HG03457 (cell line): ENCODE measurements at regions not wholly inside any gene's neighbourhood (a gene's known extent, or its start where the extent isn't known, plus 50 kb on each side); places are given as distances from the start of the nearest gene placed in this dataset.

Source experiments
- ATAC-seq: cut with Tn5 transposase; IDR thresholded peaks from one replicate; pipeline ENCODE4 v1.9.1; 2021; ENCODE audit warnings: moderate number of reproducible peaks; ENCODE audit not compliant: unreplicated experiment

- ATAC-seq, result no peak
These were observed 55.6 kb downstream of the ZNF281 start for GRCh38 chr1:200354243-200354642.

GRCh38 chr1:200353232-200353631 lies 56.6 kb downstream of the ZNF281 start:
- ATAC-seq, result no peak

- no peak for ATAC-seq
These were observed 57.8 kb downstream of the ZNF281 start for GRCh38 chr1:200351826-200352549.

GRCh38 chr1:200351425-200351824 lies 58.4 kb downstream of the ZNF281 start:
- no peak for ATAC-seq

- no peak for ATAC-seq
These were observed 63.1 kb downstream of the ZNF281 start for GRCh38 chr1:200346700-200347099.

- ATAC-seq, result no peak
These were observed 64.3 kb downstream of the ZNF281 start for GRCh38 chr1:200345520-200345919.

- ATAC-seq, result no peak
These were observed 66.0 kb downstream of the ZNF281 start for GRCh38 chr1:200343874-200344273.

GRCh38 chr1:200342511-200343311 lies 67.1 kb downstream of the ZNF281 start:
- ATAC-seq, result no peak

- no peak for ATAC-seq
These were observed 71.4 kb downstream of the ZNF281 start for GRCh38 chr1:200338451-200338850.

- ATAC-seq, result no peak
These were observed 72.0 kb downstream of the ZNF281 start for GRCh38 chr1:200337831-200338230.

- no peak for ATAC-seq
These were observed 72.4 kb downstream of the ZNF281 start for GRCh38 chr1:200337410-200337809.

GRCh38 chr1:200336901-200337391 lies 72.9 kb downstream of the ZNF281 start:
- ATAC-seq, result no peak

- no peak for ATAC-seq
These were observed 73.6 kb downstream of the ZNF281 start for GRCh38 chr1:200336101-200336845.

GRCh38 chr1:200334661-200335256 lies 75.1 kb downstream of the ZNF281 start:
- no peak for ATAC-seq

- no peak for ATAC-seq
These were observed 76.5 kb downstream of the ZNF281 start for GRCh38 chr1:200333329-200333728.

- no peak for ATAC-seq
These were observed 77.1 kb downstream of the ZNF281 start for GRCh38 chr1:200332716-200333115.

GRCh38 chr1:200330741-200331428 lies 79.0 kb downstream of the ZNF281 start:
- ATAC-seq, result no peak

GRCh38 chr1:200329208-200329882 lies 80.5 kb downstream of the ZNF281 start:
- no peak for ATAC-seq

- ATAC-seq, result no peak
These were observed 81.5 kb downstream of the ZNF281 start for GRCh38 chr1:200328379-200328778.

GRCh38 chr1:200323856-200324400 lies 85.9 kb downstream of the ZNF281 start:
- ATAC-seq, result no peak
